Muscle of leg (tissue), 3 donors: ENCODE measurements at regions not wholly inside any gene's neighbourhood (a gene's known extent, or its start where the extent isn't known, plus 50 kb on each side); places are given as distances from the start of the nearest gene placed in this dataset.

Experiments used
- DNase-seq: peaks from one replicate; pipeline ENCODE4 v3.0.0; 2013
- H3K27ac ChIP-seq: one replicate; pipeline ENCODE4 v1.5.1; 2013; ENCODE audit warnings: mild to moderate bottlenecking, low read length, control low read depth
- H3K27me3 ChIP-seq: one replicate; pipeline ENCODE4 v1.6.1; 2013; ENCODE audit warnings: low read length; ENCODE audit not compliant: control insufficient read depth, insufficient read depth
- H3K36me3 ChIP-seq: one replicate; pipeline ENCODE4 v1.6.1; 2013; ENCODE audit warnings: low read length; ENCODE audit not compliant: control insufficient read depth, insufficient read depth
- H3K4me1 ChIP-seq: one replicate; pipeline ENCODE4 v1.6.1; 2013; ENCODE audit warnings: low read length; ENCODE audit not compliant: control insufficient read depth, insufficient read depth
- H3K4me3 ChIP-seq: one replicate; pipeline ENCODE4 v1.5.1; 2013; ENCODE audit warnings: low read length, control low read depth
- H3K9me3 ChIP-seq: replicated peaks from 2 replicates; pipeline ENCODE4 v1.6.1; 2013; ENCODE audit warnings: low read depth, low read length; ENCODE audit not compliant: control insufficient read depth
- WGBS: methylation state at CpG from one replicate; pipeline ENCODE4 v1.1.5; 2013; ENCODE audit warnings: missing lambda C conversion rate; ENCODE audit not compliant: insufficient coverage; 5-methylcytosine and 5-hydroxymethylcytosine counted together

GRCh38 chr5:28249771-28250415, 1211.5 kb upstream of the CDH9 start:
- H3K4me1 ChIP-seq = no peaks in the 10 kb centered on the region
- no peak overlapping the region for H3K4me3 ChIP-seq
- no peaks in the 10 kb centered on the region for H3K36me3 ChIP-seq
- no peaks in the 10 kb centered on the region for H3K27me3 ChIP-seq
- DNase-seq = no peak
- WGBS = 100% methylated on average over 1 of the region's 5 CpGs
- H3K9me3 ChIP-seq = peaks cover 12% of the 10 kb centered on the region
- H3K27ac ChIP-seq = no peak overlapping the region

- Histone ChIP-seq H3K27ac (no peak overlapping the region), H3K36me3 (no peaks in the 10 kb centered on the region), H3K4me3 (no peak overlapping the region), H3K4me1 (no peaks in the 10 kb centered on the region), H3K27me3 (no peaks in the 10 kb centered on the region), H3K9me3 (no peaks in the 10 kb centered on the region)
- DNase-seq = no peak
- no CpG with 5 or more reads among the region's 1 CpG for WGBS
Measured at GRCh38 chr5:28234356-28234968, 1196.1 kb upstream of the CDH9 start.

GRCh38 chr5:28226407-28226806, 1188.0 kb upstream of the CDH9 start:
- Histone ChIP-seq H3K27me3 (no peaks in the 10 kb centered on the region), H3K9me3 (no peaks in the 10 kb centered on the region), H3K4me1 (no peaks in the 10 kb centered on the region), H3K27ac (no peak overlapping the region), H3K4me3 (no peak overlapping the region), H3K36me3 (no peaks in the 10 kb centered on the region)
- WGBS = no CpG with 5 or more reads among the region's 3 CpGs
- no peak for DNase-seq

- H3K27me3 ChIP-seq = no peaks in the 10 kb centered on the region
- H3K4me3 ChIP-seq = no peak overlapping the region
- H3K4me1 ChIP-seq = no peaks in the 10 kb centered on the region
- peaks cover 3% of the 10 kb centered on the region for H3K9me3 ChIP-seq
- no peaks in the 10 kb centered on the region for H3K36me3 ChIP-seq
- no peak for DNase-seq
- H3K27ac ChIP-seq = no peak overlapping the region
Measured at GRCh38 chr5:28219539-28219938, 1181.2 kb upstream of the CDH9 start.

GRCh38 chr5:28217695-28218094, 1179.3 kb upstream of the CDH9 start:
- WGBS = no CpG with 5 or more reads among the region's 3 CpGs
- no peaks in the 10 kb centered on the region for H3K4me1 ChIP-seq
- no peak overlapping the region for H3K4me3 ChIP-seq
- no peaks in the 10 kb centered on the region for H3K27me3 ChIP-seq
- H3K9me3 ChIP-seq = peaks cover 6% of the 10 kb centered on the region
- no peaks in the 10 kb centered on the region for H3K36me3 ChIP-seq
- no peak for DNase-seq
- H3K27ac ChIP-seq = no peak overlapping the region

- DNase-seq = no peak
- H3K27me3 ChIP-seq = no peaks in the 10 kb centered on the region
- no peak overlapping the region for H3K27ac ChIP-seq
- no peaks in the 10 kb centered on the region for H3K4me1 ChIP-seq
- no peaks in the 10 kb centered on the region for H3K36me3 ChIP-seq
- H3K9me3 ChIP-seq = peaks cover 6% of the 10 kb centered on the region
- no CpG with 5 or more reads among the region's 2 CpGs for WGBS
- no peak overlapping the region for H3K4me3 ChIP-seq
Measured at GRCh38 chr5:28216939-28217360, 1178.6 kb upstream of the CDH9 start.

GRCh38 chr5:28215091-28215490, 1176.7 kb upstream of the CDH9 start:
- H3K4me3 ChIP-seq = no peak overlapping the region
- peaks cover 6% of the 10 kb centered on the region for H3K9me3 ChIP-seq
- DNase-seq = no peak
- H3K36me3 ChIP-seq = no peaks in the 10 kb centered on the region
- no peaks in the 10 kb centered on the region for H3K27me3 ChIP-seq
- H3K27ac ChIP-seq = no peak overlapping the region
- H3K4me1 ChIP-seq = no peaks in the 10 kb centered on the region

- H3K4me1 ChIP-seq = no peaks in the 10 kb centered on the region
- peaks cover 6% of the 10 kb centered on the region for H3K9me3 ChIP-seq
- no peak overlapping the region for H3K27ac ChIP-seq
- no peaks in the 10 kb centered on the region for H3K27me3 ChIP-seq
- no peak overlapping the region for H3K4me3 ChIP-seq
- no peak for DNase-seq
- WGBS = 57% methylated on average over 1 of the region's 3 CpGs
- H3K36me3 ChIP-seq = no peaks in the 10 kb centered on the region
Measured at GRCh38 chr5:28214292-28214691, 1175.9 kb upstream of the CDH9 start.

GRCh38 chr5:28208356-28208755, 1170.0 kb upstream of the CDH9 start:
- Histone ChIP-seq H3K9me3 (no peaks in the 10 kb centered on the region), H3K4me3 (no peak overlapping the region), H3K4me1 (no peaks in the 10 kb centered on the region), H3K36me3 (no peaks in the 10 kb centered on the region), H3K27ac (no peak overlapping the region), H3K27me3 (no peaks in the 10 kb centered on the region)
- DNase-seq = no peak
- WGBS = no CpG with 5 or more reads among the region's 1 CpG

GRCh38 chr5:28190011-28190410, 1151.6 kb upstream of the CDH9 start:
- Histone ChIP-seq H3K27me3 (no peaks in the 10 kb centered on the region), H3K9me3 (no peaks in the 10 kb centered on the region), H3K4me1 (no peaks in the 10 kb centered on the region), H3K27ac (no peak overlapping the region), H3K36me3 (no peaks in the 10 kb centered on the region), H3K4me3 (no peak overlapping the region)
- no peak for DNase-seq
- WGBS = no CpG with 5 or more reads among the region's 2 CpGs

- Histone ChIP-seq H3K36me3 (no peaks in the 10 kb centered on the region), H3K9me3 (no peaks in the 10 kb centered on the region), H3K27me3 (no peaks in the 10 kb centered on the region), H3K4me3 (no peak overlapping the region), H3K27ac (no peak overlapping the region), H3K4me1 (no peaks in the 10 kb centered on the region)
- no peak for DNase-seq
Measured at GRCh38 chr5:28174691-28175090, 1136.3 kb upstream of the CDH9 start.
